Panc1 (cell line): ENCODE measurements at regions not wholly inside any gene's neighbourhood (a gene's known extent, or its start where the extent isn't known, plus 50 kb on each side); places are given as distances from the start of the nearest gene placed in this dataset.

Source experiments
- ATAC-seq: fragments of 200-7000 bp; cut with Tn5 transposase; 2 replicates; pipeline ENCODE4 v1.9.1; 2020; ENCODE audit warnings: mild to moderate bottlenecking, moderate library complexity
- BruUV-seq: library from RNA; stranded (reverse); fragments of 400-500 nt; replicated peaks from 2 replicates; lab custom pipeline; 2021; lab: Mats Ljungman, UMichigan
- CTCF ChIA-PET: fragments of 300-600 bp; sonication (Branson Sonifier 250); formaldehyde crosslinking; loops from one replicate; lab custom pipeline; 2022; ENCODE audit warnings: antibody characterized with exemption; lab: Charles Lee
- POLR2A ChIA-PET: fragments of 300-600 bp; sonication (Branson Sonifier 250); formaldehyde crosslinking; loops from one replicate; lab custom pipeline; 2022; ENCODE audit warnings: antibody characterized with exemption; lab: Charles Lee
- DNase-seq: peaks from one replicate; pipeline ENCODE4 v3.0.0-alpha.2; 2010; ENCODE audit warnings: low read depth, low spot score
- H3K27ac ChIP-seq: 2 replicates; pipeline ENCODE4 v1.5.1; 2011; ENCODE audit warnings: mild to moderate bottlenecking, low read length, inconsistent platforms
- H3K27me3 ChIP-seq: fragments of 200-500 bp; sonication (Bioruptor generic); 2 replicates; pipeline ENCODE4 v1.6.0; 2014; ENCODE audit warnings: low read length, inconsistent platforms; ENCODE audit not compliant: control insufficient read depth, insufficient read depth
- H3K36me3 ChIP-seq: fragments of 200-500 bp; sonication (Bioruptor generic); 2 replicates; pipeline ENCODE4 v1.5.1; 2014; ENCODE audit warnings: inconsistent platforms, mild to moderate bottlenecking, low read length, moderate library complexity; ENCODE audit not compliant: control insufficient read depth, insufficient read depth
- H3K4me1 ChIP-seq: 2 replicates; pipeline ENCODE4 v1.5.1; 2011; ENCODE audit warnings: inconsistent platforms, mild to moderate bottlenecking, low read length, moderate library complexity; ENCODE audit not compliant: control insufficient read depth, insufficient read depth
- H3K4me3 ChIP-seq, 2 experiments: 2 replicates each; pipeline ENCODE4 v1.5.1; 2011 to 2012; ENCODE audit warnings: low read depth in 2 of 2, low read length in 2 of 2, mild to moderate bottlenecking in 2 of 2, inconsistent platforms in 1 of 2, moderate library complexity in 1 of 2
- H3K9me3 ChIP-seq: fragments of 200-500 bp; sonication (Bioruptor generic); 2 replicates; pipeline ENCODE4 v1.5.1; 2014; ENCODE audit warnings: low read depth, mild to moderate bottlenecking, inconsistent platforms, low read length, moderate library complexity; ENCODE audit not compliant: control insufficient read depth, insufficient read depth
- POLR2AphosphoS5 ChIP-seq: IDR thresholded peaks from 2 replicates; pipeline ENCODE4 v1.6.1; 2012; ENCODE audit warnings: mild to moderate bottlenecking, low read depth, low read length, moderate library complexity
- SIN3A ChIP-seq: IDR thresholded peaks from 2 replicates; pipeline ENCODE4 v1.6.1; 2012; ENCODE audit warnings: low read depth, mild to moderate bottlenecking, low read length, moderate library complexity, borderline replicate concordance; ENCODE audit not compliant: insufficient read depth
- TCF7L2 ChIP-seq: IDR thresholded peaks from 2 replicates; pipeline ENCODE4 v1.6.1; 2011; ENCODE audit warnings: mild to moderate bottlenecking, low read depth, low read length, inconsistent platforms
- in situ Hi-C: cut with HindIII; loops from 2 replicates; pipeline ENCODE4 v1.10.0; 2016; ENCODE audit warnings: low sequenced_read_pairs, low pct_unique_long_range_greater_than_20kb
- intact Hi-C: fragments of 100-400 bp; cut with micrococcal nuclease; formaldehyde crosslinking; loops from one replicate; pipeline ENCODE4 v1.10.0; 2022; ENCODE audit not compliant: unreplicated experiment
- TF ChIP-seq, protein P1 (sequence below), 2 experiments: IDR thresholded peaks; 2 replicates each; pipeline ENCODE4 v1.6.1; 2011 to 2012; ENCODE audit warnings: low read depth in 2 of 2, control low read depth in 1 of 2, low read length in 1 of 2, mild to moderate bottlenecking in 1 of 2, moderate library complexity in 1 of 2; ENCODE audit not compliant: insufficient read depth in 1 of 2
- TF ChIP-seq, protein P2 (sequence below): fragments of 450-650 bp; IDR thresholded peaks from 2 replicates; pipeline ENCODE4 v1.5.1; 2017; ENCODE audit warnings: mild to moderate bottlenecking

DNA sequence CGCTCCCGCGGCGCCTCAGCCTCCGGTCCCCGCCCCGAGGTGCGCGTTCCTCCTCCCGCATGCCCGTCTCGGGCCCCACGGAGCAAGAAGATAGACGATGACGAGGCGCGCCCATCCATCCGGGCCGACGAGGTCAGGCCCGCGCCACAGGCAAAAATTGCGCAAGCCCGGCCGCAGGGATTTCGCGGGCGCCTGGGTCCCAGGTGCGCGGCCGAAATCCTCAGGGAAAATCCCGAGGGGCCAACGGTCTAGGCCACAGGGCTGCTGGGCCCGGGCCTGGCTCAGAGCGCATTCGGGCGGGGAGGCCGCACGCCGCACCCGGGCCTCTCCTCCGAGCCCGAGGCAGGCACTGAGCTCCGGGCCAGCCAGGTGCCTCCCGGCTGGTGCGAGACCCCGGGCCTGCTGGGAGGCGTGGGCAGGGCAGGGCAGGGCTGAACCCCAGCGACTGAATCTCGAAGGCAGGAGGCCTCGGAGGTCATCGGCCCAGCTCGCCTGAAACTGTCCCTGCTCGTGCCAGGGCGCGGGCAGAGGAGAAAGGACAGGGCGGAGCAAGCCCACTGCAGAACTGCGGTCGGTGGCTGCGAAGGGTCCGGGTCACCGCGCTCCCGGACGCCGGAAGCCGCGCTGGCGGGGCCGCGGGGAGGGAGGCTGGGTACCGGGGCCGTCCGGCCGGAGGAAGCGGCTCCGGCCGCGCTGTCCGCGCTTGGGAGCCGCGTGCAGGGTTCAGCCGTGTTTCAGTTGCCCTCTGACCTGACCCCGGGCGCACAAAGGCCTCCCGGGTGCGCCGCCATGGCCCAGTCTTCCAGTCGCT is 66.8 kb downstream of the FOXD1 start:
- Histone ChIP-seq H3K9me3 (peaks cover 29% of the 10 kb centered on the region), H3K36me3 (no peaks in the 10 kb centered on the region), H3K4me3 (no peak overlapping the region), H3K4me1 (peaks cover 10% of the 10 kb centered on the region; the same call in 1 of the 2 replicates), H3K27me3 (no peaks in the 10 kb centered on the region), H3K27ac (no peak overlapping the region)
- no TSS peak for BruUV-seq
- in situ Hi-C loops = no loop called here
- intact Hi-C loops = no loop called here
- ATAC-seq (no peak), DNase-seq (no peak)
- POLR2A ChIA-PET = no interaction called here
- CTCF ChIA-PET = no interaction called here
- TF ChIP-seq SIN3A = no peak
- no peak for TF ChIP-seq POLR2AphosphoS5
- TF ChIP-seq TCF7L2 = no peak
- TF ChIP-seq, protein P1, sequence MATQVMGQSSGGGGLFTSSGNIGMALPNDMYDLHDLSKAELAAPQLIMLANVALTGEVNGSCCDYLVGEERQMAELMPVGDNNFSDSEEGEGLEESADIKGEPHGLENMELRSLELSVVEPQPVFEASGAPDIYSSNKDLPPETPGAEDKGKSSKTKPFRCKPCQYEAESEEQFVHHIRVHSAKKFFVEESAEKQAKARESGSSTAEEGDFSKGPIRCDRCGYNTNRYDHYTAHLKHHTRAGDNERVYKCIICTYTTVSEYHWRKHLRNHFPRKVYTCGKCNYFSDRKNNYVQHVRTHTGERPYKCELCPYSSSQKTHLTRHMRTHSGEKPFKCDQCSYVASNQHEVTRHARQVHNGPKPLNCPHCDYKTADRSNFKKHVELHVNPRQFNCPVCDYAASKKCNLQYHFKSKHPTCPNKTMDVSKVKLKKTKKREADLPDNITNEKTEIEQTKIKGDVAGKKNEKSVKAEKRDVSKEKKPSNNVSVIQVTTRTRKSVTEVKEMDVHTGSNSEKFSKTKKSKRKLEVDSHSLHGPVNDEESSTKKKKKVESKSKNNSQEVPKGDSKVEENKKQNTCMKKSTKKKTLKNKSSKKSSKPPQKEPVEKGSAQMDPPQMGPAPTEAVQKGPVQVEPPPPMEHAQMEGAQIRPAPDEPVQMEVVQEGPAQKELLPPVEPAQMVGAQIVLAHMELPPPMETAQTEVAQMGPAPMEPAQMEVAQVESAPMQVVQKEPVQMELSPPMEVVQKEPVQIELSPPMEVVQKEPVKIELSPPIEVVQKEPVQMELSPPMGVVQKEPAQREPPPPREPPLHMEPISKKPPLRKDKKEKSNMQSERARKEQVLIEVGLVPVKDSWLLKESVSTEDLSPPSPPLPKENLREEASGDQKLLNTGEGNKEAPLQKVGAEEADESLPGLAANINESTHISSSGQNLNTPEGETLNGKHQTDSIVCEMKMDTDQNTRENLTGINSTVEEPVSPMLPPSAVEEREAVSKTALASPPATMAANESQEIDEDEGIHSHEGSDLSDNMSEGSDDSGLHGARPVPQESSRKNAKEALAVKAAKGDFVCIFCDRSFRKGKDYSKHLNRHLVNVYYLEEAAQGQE (IDR thresholded peaks at IDR 0.05; ENCODE audit: insufficient read depth in 1 of 2, low read depth in 2 of 2, low read length in 1 of 2) = no peak
- TF ChIP-seq, protein P2, sequence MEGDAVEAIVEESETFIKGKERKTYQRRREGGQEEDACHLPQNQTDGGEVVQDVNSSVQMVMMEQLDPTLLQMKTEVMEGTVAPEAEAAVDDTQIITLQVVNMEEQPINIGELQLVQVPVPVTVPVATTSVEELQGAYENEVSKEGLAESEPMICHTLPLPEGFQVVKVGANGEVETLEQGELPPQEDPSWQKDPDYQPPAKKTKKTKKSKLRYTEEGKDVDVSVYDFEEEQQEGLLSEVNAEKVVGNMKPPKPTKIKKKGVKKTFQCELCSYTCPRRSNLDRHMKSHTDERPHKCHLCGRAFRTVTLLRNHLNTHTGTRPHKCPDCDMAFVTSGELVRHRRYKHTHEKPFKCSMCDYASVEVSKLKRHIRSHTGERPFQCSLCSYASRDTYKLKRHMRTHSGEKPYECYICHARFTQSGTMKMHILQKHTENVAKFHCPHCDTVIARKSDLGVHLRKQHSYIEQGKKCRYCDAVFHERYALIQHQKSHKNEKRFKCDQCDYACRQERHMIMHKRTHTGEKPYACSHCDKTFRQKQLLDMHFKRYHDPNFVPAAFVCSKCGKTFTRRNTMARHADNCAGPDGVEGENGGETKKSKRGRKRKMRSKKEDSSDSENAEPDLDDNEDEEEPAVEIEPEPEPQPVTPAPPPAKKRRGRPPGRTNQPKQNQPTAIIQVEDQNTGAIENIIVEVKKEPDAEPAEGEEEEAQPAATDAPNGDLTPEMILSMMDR = no peak

DNA sequence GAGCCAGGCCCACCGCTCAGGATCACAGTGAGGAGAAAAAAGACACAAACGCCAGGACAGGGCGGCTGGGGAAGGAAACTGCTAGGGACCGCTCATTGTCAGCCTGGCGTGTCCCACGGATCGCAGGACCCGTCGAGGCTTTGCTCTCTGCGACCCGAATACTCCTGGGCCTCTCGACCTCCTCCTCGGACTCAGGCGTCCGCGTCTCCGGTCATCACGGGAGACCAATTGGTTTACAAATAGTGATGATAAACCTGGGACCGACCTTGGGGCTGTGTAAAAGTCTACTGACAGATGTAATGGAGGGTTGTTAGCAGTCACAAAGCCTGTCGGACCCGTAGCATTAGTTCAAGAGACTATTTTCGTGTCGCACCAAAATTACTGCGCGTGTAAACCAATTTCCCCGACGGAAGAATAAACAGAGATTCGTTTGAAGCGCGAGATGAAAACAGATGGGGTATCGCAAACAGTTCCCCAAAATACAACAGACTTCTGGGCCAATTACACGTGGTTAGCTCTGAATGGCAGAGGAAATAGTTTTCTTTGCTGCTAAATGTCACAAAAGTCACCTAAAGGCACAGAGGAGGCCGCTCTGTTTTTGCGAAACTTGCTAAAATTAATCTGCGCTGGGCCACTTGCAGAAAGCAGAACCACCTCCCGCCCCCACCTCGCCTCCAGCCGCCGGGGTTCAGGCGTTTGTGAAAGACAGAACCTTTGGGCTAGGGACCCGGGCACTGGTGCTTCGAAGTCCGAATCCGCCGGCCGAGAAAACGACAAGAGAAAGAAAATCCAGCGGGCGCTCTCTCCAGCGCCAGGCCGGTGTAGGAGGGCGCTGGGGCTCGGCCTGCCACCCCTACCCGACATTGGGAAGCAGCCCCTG is 67.6 kb downstream of the FOXD1 start:
- CTCF ChIA-PET = no interaction called here
- BruUV-seq = no TSS peak
- ATAC-seq = no peak

More for the DNA sequence above, 67.6 kb downstream of the FOXD1 start:
- DNase-seq = no peak
- in situ Hi-C loops (no loop called here), intact Hi-C loops (no loop called here)
- TF ChIP-seq SIN3A (no peak), TCF7L2 (no peak), POLR2AphosphoS5 (no peak)
- TF ChIP-seq, protein P1 (IDR thresholded peaks at IDR 0.05; ENCODE audit: insufficient read depth in 1 of 2, low read depth in 2 of 2, low read length in 1 of 2) = no peak
- TF ChIP-seq, protein P2 = no peak
- H3K36me3 ChIP-seq = no peaks in the 10 kb centered on the region
- H3K9me3 ChIP-seq = peaks cover 26% of the 10 kb centered on the region
- H3K4me1 ChIP-seq = peaks cover 10% of the 10 kb centered on the region; the same call in 1 of the 2 replicates
- POLR2A ChIA-PET = no interaction called here
- no peak overlapping the region for H3K27ac ChIP-seq
- no peaks in the 10 kb centered on the region for H3K27me3 ChIP-seq
- no peak overlapping the region for H3K4me3 ChIP-seq
